SJSA1 (cell line): ENCODE measurements at regions not wholly inside any gene's neighbourhood (a gene's known extent, or its start where the extent isn't known, plus 50 kb on each side); places are given as distances from the start of the nearest gene placed in this dataset.
A peak's percentile ranks its signal among the peaks of the same experiment; 100 is the strongest.

Source experiments
- DNase-seq, 2 experiments: peaks; one replicate each; pipeline ENCODE4 v3.0.0-alpha.2; 2015 to 2020; ENCODE audit warnings: low spot score in 2 of 2, low read depth in 1 of 2
- H3K27ac ChIP-seq: fragments of 250-450 bp; sonication (Bioruptor Pico); 2 replicates; pipeline ENCODE4 v1.5.1; 2020; ENCODE audit warnings: mild to moderate bottlenecking, moderate library complexity
- H3K27me3 ChIP-seq: fragments of 250-450 bp; sonication (Bioruptor Pico); replicated peaks from 2 replicates; pipeline ENCODE4 v1.5.1; 2020; ENCODE audit warnings: mild to moderate bottlenecking, moderate library complexity
- H3K36me3 ChIP-seq: fragments of 250-450 bp; sonication (Bioruptor Pico); 2 replicates; pipeline ENCODE4 v1.5.1; 2020; ENCODE audit warnings: mild to moderate bottlenecking
- H3K4me1 ChIP-seq: fragments of 250-450 bp; sonication (Bioruptor Pico); replicated peaks from 2 replicates; pipeline ENCODE4 v1.6.1; 2021; ENCODE audit warnings: mild to moderate bottlenecking
- H3K4me3 ChIP-seq: fragments of 250-450 bp; sonication (Bioruptor Pico); 2 replicates; pipeline ENCODE4 v1.5.1; 2020; ENCODE audit warnings: mild to moderate bottlenecking
- H3K9me3 ChIP-seq: fragments of 250-450 bp; sonication (Bioruptor Pico); replicated peaks from 2 replicates; pipeline ENCODE4 v1.5.1; 2020; ENCODE audit warnings: mild to moderate bottlenecking

GRCh38 chr16:86120201-86121192, 221.5 kb downstream of the IRF8 start:
- H3K27ac ChIP-seq: no peak overlapping the region
- no peaks in the 10 kb centered on the region for H3K36me3 ChIP-seq

GRCh38 chr16:86121374-86122010, 222.5 kb downstream of the IRF8 start:
- Histone ChIP-seq H3K27ac (no peak overlapping the region), H3K4me3 (no peak overlapping the region), H3K36me3 (no peaks in the 10 kb centered on the region), H3K9me3 (no peaks in the 10 kb centered on the region), H3K27me3 (no peaks in the 10 kb centered on the region), H3K4me1 (peaks cover 22% of the 10 kb centered on the region)
- no peak for DNase-seq

More at GRCh38 chr16:86120201-86121192, 221.5 kb downstream of the IRF8 start:
- DNase-seq: no peak
- peaks cover 22% of the 10 kb centered on the region for H3K4me1 ChIP-seq
- H3K27me3 ChIP-seq: no peaks in the 10 kb centered on the region
- no peaks in the 10 kb centered on the region for H3K9me3 ChIP-seq
- no peak overlapping the region for H3K4me3 ChIP-seq

- H3K4me3 ChIP-seq: no peak overlapping the region
- no peak overlapping the region for H3K27ac ChIP-seq
- peaks cover 22% of the 10 kb centered on the region for H3K4me1 ChIP-seq
- H3K27me3 ChIP-seq: no peaks in the 10 kb centered on the region
- H3K36me3 ChIP-seq: no peaks in the 10 kb centered on the region
- peak in 1 of 2 experiments; percentile 44 for DNase-seq
- no peaks in the 10 kb centered on the region for H3K9me3 ChIP-seq
Measured at GRCh38 chr16:86122681-86123342, 223.8 kb downstream of the IRF8 start.

- Histone ChIP-seq H3K27ac (no peak overlapping the region), H3K27me3 (no peaks in the 10 kb centered on the region), H3K9me3 (no peaks in the 10 kb centered on the region), H3K36me3 (no peaks in the 10 kb centered on the region), H3K4me3 (no peak overlapping the region), H3K4me1 (peaks cover 15% of the 10 kb centered on the region)
- DNase-seq: no peak
Measured at GRCh38 chr16:86124321-86124720, 225.4 kb downstream of the IRF8 start.

GRCh38 chr16:86126891-86127290, 227.9 kb downstream of the IRF8 start:
- H3K4me1 ChIP-seq: peaks cover 10% of the 10 kb centered on the region
- no peak overlapping the region for H3K27ac ChIP-seq
- H3K9me3 ChIP-seq: no peaks in the 10 kb centered on the region
- DNase-seq: no peak
- H3K4me3 ChIP-seq: no peak overlapping the region
- H3K36me3 ChIP-seq: no peaks in the 10 kb centered on the region
- H3K27me3 ChIP-seq: no peaks in the 10 kb centered on the region

GRCh38 chr16:86127366-86127765, 228.4 kb downstream of the IRF8 start:
- H3K27ac ChIP-seq: no peak overlapping the region
- no peak for DNase-seq
- H3K36me3 ChIP-seq: no peaks in the 10 kb centered on the region
- H3K4me3 ChIP-seq: no peak overlapping the region
- no peaks in the 10 kb centered on the region for H3K9me3 ChIP-seq
- peaks cover 10% of the 10 kb centered on the region for H3K4me1 ChIP-seq
- no peaks in the 10 kb centered on the region for H3K27me3 ChIP-seq

GRCh38 chr16:86128246-86128645, 229.3 kb downstream of the IRF8 start:
- Histone ChIP-seq H3K4me1 (peaks cover 14% of the 10 kb centered on the region), H3K36me3 (no peaks in the 10 kb centered on the region), H3K27me3 (no peaks in the 10 kb centered on the region), H3K4me3 (no peak overlapping the region), H3K27ac (no peak overlapping the region), H3K9me3 (no peaks in the 10 kb centered on the region)
- no peak for DNase-seq

- no peaks in the 10 kb centered on the region for H3K36me3 ChIP-seq
- H3K27ac ChIP-seq: no peak overlapping the region
- H3K4me3 ChIP-seq: no peak overlapping the region
- H3K27me3 ChIP-seq: no peaks in the 10 kb centered on the region
- H3K9me3 ChIP-seq: no peaks in the 10 kb centered on the region
- H3K4me1 ChIP-seq: peaks cover 26% of the 10 kb centered on the region
- DNase-seq: no peak
Measured at GRCh38 chr16:86129541-86129940, 230.6 kb downstream of the IRF8 start.

GRCh38 chr16:86133377-86133776, 234.4 kb downstream of the IRF8 start:
- no peak for DNase-seq
- Histone ChIP-seq H3K27me3 (no peaks in the 10 kb centered on the region), H3K4me3 (no peak overlapping the region), H3K27ac (peak overlapping the region; percentile 55), H3K4me1 (peaks cover 63% of the 10 kb centered on the region), H3K36me3 (no peaks in the 10 kb centered on the region), H3K9me3 (no peaks in the 10 kb centered on the region)

- no peaks in the 10 kb centered on the region for H3K9me3 ChIP-seq
- H3K27ac ChIP-seq: peak overlapping the region; percentile 92
- H3K27me3 ChIP-seq: no peaks in the 10 kb centered on the region
- H3K36me3 ChIP-seq: no peaks in the 10 kb centered on the region
- peaks cover 68% of the 10 kb centered on the region for H3K4me1 ChIP-seq
- peak; percentile 62 to 69 for DNase-seq
- H3K4me3 ChIP-seq: no peak overlapping the region
Measured at GRCh38 chr16:86133847-86134375, 234.9 kb downstream of the IRF8 start.

GRCh38 chr16:86134802-86135461, 236.0 kb downstream of the IRF8 start:
- Histone ChIP-seq H3K9me3 (no peaks in the 10 kb centered on the region), H3K27me3 (no peaks in the 10 kb centered on the region), H3K4me1 (peaks cover 69% of the 10 kb centered on the region), H3K36me3 (no peaks in the 10 kb centered on the region), H3K27ac (peak overlapping the region; percentile 92), H3K4me3 (no peak overlapping the region)
- DNase-seq: peak; percentile 81 to 83

- no peaks in the 10 kb centered on the region for H3K27me3 ChIP-seq
Measured at GRCh38 chr16:86137359-86137758, 238.4 kb downstream of the IRF8 start.

More at GRCh38 chr16:86137359-86137758, 238.4 kb downstream of the IRF8 start:
- Histone ChIP-seq H3K27ac (peak overlapping the region; percentile 92), H3K9me3 (no peaks in the 10 kb centered on the region), H3K36me3 (no peaks in the 10 kb centered on the region), H3K4me3 (no peak overlapping the region), H3K4me1 (peaks cover 73% of the 10 kb centered on the region)
- DNase-seq: peak in 1 of 2 experiments; percentile 69
